ENCODE measurements at regions not wholly inside any gene's neighbourhood (a gene's known extent, or its start where the extent isn't known, plus 50 kb on each side); places are given as distances from the start of the nearest gene placed in this dataset.

GRCh38 chr1:37130221-37130948, 96.1 kb upstream of the GRIK3 start:
- DNase-seq = no peak

DNA sequence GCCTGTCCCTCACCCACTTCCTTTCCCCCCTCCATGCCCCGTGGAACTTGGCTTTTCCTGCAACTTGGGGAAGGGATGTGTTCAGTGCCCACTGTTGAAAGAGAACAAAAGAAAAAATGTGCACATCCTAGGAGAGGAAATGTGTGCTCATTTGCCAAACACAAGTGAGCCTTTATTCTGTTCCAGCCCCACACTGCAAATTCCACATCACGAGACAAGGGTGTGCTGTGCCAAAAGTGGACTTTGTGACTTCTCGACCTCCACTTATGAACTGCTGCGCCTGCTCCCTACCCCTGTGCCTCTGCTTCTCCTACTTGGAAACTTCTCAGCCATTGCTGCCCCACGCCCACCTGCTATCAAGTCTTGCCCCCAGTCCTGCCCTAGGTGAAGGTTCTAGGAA, 97.0 kb upstream of the GRIK3 start:
- DNase-seq = no peak

DNA sequence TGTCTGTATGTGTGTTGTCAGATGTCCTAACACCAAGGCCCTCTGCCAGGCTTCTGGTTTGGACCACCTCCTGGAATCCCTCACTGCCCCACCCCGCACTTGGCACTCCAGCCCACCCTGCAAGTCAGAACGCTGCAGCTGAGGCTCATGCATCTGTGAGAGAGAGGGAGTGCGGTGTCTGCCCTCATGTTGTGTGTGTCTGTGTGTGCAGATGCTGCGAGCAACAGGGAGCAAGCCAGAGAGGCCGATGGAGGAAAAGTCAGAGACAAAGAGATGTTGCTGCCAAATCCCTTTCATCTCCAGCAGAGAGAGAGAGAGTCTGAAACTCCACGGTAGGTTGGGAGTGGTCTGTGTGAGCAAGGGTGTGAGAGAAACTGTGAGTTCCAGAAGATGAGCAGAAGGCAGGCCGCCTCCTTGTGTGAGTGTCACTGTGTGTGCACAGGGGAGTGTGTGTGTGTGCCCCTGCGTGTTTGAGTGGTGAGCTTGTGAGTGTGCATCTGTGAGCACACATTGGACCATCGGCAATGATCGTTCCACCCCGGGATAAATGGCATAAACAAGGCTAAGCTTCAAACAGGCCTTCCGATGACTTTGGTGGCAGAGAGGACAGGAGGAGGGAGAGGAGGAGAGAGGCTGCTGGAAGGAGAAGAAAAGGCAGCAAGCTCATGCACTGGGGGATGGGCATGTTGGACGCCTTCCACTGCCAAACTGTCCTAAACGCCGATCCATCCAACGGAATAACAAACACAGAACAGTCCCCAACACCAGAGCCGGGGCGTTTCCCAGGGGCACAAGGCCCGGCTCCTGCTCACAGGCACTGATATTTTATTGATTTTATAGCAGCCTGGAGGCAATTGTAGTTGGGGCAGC, 99.2 kb upstream of the GRIK3 start:
- no peak for DNase-seq

GRCh38 chr1:37134599-37134998, 100.3 kb upstream of the GRIK3 start:
- no peak for DNase-seq

- DNase-seq = no peak
Observed at GRCh38 chr1:37135032-37135431, 100.7 kb upstream of the GRIK3 start.

DNA sequence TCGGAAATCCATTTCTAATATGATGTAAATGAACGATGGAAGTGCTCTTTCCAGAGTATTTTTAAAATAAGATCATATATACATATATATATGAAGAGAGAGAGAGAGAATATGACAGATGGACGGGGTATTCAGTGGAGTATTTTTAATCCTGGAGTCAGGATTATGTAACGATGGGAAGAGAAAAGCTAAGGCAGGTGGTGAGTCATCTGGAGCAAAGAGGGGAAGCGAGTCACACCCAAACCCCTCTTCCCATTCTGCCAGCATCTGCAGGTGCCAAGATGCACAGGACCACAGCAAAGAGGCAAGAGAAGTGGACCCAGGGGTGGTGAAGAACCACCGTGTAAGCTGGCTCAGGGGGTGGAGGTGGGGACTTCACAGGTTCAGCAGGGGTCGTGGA, 102.7 kb upstream of the GRIK3 start:
- DNase-seq = no peak

- no peak for DNase-seq
Observed at GRCh38 chr1:37137601-37138000, 103.3 kb upstream of the GRIK3 start.

GRCh38 chr1:37143800-37144199, 109.5 kb upstream of the GRIK3 start:
- DNase-seq = no peak

GRCh38 chr1:37146071-37146470, 111.8 kb upstream of the GRIK3 start:
- no peak for DNase-seq

DNA sequence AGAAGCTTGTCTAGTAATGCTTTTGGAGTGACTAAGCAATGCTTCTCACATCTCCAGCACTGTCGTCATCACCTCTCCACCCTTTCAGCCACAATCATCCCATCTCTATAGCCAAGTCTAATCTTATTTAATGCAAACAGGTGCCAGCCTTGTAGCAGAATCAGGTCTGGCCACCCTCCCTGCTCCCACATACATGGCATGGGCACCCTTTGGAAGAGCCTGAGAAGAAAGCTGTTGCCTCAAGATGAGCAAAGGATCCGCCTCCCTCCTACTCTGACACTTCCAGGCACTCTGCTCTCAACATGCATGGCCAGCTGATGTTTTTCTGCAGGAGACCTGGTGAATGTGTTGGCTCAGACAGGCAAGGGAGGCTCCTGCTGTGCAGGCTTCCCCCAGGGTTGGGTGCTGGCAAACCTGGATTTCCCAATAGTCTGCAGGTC, 113.1 kb upstream of the GRIK3 start:
- DNase-seq = no peak

DNA sequence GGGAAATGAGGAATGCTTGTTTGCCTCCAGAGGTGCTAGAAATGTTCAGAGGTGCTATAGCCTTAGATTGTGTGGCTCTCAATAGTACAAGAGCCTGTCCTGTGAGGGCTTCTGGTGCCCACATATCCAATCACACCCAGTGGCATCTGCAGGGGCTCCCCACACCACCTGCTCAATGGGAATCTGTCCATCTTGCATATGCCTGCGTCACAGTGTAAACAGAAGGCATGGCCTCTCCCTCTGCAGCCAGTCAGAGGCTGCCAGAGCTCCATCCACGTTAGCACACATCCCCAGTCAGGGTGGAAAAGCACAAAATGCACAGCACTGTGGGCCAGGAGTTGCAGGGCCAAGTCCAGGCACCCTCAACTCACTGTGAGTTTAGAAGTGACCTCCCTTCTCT, 113.6 kb upstream of the GRIK3 start:
- DNase-seq = no peak

DNA sequence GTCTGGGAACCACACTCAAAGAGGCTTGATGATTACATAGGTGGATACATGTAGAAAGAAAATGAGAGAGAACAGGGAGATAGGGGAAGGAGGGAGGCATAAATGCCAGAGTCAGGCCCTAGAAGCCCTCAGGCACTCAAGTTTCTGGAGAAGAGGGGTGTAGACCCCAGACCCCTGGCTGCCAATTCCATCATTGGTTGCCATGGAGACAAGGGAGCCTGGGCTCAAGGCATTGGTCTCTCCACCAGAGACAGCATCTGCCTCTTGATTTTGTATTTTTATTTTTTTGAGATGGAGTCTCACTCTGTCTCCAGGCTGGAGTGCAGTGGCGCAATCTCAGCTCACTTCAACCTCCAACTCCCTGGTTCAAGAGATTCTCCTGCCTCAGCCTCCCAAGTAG, 114.3 kb upstream of the GRIK3 start:
- DNase-seq = no peak

GRCh38 chr1:37149296-37149695, 115.0 kb upstream of the GRIK3 start:
- DNase-seq = no peak

DNA sequence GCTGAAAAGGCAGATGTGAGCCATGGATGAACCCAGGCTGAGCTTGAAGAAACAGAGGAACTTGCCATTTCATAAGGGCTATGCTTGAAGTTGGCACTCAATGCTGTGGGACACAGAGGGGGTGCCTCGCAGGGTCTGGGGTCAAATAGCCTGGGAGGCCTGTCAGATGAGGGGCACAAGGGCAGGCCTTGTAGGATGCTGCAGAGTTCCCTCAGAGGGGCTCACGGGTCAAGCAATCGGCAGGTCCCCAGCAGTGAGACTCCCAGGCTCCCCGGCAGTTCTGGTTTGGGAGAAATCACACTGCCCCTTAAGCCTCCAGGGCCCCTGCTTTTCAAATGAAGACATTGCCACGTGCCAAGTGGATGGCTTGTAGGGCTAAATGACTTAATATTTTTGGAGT, 116.7 kb upstream of the GRIK3 start:
- no peak for DNase-seq

GRCh38 chr1:37151789-37152188, 117.5 kb upstream of the GRIK3 start:
- no peak for DNase-seq

DNA sequence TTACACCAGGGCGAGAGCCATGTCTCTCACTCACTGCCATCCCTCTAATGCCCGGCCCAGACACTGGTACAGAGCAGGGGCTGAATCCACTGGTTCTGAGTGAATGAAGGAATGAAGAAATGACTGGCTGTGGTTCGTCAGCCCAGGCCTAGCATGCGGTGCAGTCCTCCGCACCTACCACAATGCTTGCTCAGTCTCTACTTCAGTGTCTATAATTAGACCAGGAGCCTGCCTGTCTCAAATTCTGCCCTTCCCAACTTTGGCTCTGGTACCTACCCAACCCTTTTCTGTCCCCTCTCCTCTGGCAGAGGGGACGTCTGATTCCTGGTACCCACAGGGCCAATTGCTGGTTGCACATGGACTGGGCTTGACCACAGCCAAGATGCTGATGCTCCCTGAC, 118.2 kb upstream of the GRIK3 start:
- no peak for DNase-seq

DNA sequence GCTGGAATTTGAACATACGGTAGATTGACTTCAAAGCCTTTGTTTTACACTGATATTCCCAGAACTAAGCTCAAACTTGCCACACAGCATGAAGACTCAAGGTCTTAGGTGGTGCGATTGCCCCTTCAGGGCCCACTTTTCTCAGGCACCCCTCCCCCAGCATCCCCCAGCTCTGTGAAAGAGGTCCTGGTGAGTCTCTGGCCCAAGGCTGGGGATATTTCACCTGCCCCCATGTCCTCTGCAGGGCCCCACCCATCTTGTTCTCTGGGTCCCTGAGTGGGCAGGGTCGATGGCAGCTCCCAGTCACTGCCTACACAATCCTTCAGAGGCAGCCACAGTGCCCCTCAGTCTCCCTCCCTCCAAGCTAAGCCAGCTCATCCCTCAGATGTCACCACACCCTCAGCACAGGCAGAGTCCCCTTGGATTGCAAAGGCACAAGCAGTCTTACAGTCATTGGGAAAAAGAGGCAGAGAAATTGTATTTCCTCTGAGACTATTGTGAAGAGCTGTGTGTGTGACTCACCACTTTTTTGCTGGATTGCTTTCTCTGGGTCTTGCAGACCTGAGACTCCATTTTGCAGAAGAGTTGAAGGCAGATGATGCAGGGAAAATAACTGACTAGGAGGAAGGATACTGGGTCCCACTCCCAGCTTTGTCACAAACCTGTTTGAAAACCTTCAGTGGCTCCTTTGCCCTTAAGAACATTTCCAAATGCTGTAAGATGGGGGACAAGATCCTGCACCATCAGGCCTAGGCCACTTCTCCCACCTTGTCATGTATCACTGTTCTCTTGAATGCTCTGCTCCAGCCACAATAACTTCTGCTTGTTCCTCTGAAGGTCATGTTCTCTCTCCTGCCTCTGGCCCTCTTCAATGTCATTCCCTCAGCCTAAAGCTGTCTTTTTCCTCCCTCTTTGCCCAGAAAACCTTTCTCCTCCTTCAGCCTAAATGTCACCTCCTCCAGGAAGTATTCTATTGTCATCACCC, 119.1 kb upstream of the GRIK3 start:
- DNase-seq = no peak

GRCh38 chr1:37156646-37157045, 122.3 kb upstream of the GRIK3 start:
- no peak for DNase-seq

GRCh38 chr1:37157634-37158033, 123.3 kb upstream of the GRIK3 start:
- no peak for DNase-seq

DNA sequence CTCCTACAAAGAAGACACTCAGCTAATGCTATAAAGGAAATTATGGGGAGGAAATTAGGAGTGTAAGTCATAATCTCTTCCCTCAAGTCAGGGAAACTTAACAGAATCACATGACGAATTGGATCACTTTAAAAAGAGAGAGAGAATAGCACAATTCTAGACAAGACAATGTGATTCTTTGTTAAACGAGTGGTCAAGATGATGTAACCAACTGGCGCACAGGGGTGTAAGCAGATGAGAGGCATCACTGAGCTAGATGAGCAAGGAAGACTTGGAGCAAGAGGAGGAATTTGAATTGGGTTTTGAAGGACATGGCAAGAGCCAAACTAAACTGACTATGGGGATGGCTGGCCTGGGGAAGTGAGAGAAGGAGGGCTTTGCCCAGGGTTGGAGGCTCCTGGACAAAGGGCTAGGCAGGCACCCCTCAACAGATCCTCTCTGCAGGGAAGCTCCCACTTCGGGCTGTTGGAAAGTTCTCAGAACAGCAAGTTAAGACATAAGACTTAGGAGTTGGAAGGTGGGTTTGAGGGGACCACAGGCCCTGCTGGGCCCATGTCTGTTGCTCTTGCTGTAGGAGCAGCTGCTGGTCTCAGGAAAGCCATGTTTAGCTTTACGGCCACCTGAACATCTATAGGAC, 123.9 kb upstream of the GRIK3 start:
- DNase-seq = no peak

- DNase-seq = no peak
Observed at GRCh38 chr1:37159102-37159501, 124.8 kb upstream of the GRIK3 start.

DNA sequence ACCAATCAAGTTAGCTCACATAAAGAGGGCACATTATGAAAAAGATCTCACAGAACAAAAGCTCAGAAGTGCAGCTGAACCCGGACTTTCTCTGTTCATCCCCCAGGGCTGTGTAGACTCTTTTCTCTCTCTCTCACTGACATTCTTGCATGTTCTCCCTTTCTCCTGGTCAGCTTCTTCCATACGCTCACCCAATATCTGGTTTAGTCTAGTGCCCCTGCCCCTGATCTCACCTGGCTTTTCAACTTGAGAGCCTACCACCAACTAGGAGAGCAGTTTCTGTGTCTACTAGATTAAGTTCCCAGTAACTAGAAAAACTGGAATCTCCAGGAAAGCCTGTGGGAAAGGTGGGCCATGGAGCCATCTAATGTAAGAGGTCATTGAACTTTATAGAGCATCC, 126.9 kb upstream of the GRIK3 start:
- no peak for DNase-seq

DNA sequence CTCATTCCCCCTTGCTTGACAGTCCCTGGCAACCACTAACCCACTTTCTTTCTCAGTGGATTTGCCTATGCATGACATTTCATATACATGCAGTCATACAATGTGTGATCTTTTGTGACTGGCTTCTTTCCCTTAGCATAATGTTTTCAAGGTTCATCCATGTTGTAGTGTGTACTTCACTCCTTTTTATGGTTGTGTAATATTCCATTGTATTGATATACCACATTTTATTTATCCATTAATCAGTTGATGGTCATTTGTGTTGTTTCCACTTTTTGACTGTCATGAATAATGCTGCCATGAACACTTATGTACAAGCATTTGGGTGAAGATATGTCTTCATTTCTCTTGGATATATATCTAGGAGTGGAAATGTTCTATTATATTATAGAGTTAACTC, 127.7 kb upstream of the GRIK3 start:
- DNase-seq = no peak
